ENCODE measurements at regions not wholly inside any gene's neighbourhood (a gene's known extent, or its start where the extent isn't known, plus 50 kb on each side); places are given as distances from the start of the nearest gene placed in this dataset.

GRCh38 chr11:44399968-44400367 lies 90.0 kb upstream of the ALX4 start:
- TF ChIP-seq CTCF (conservative IDR thresholded peaks at IDR 0.05 in 1 of 2, IDR thresholded peaks at IDR 0.05 in 1 of 2; ENCODE audit: low read depth in 1 of 2, low read length in 2 of 2) (no peak), EZH2 (IDR thresholded peaks at IDR 0.05; ENCODE audit: low read length, missing control alignments) (no peak)
- no peaks in the 10 kb centered on the region for H3K4me1 ChIP-seq (ENCODE audit: control insufficient read depth, extremely low read depth, insufficient read depth, low read length)

GRCh38 chr11:44400431-44400830 lies 90.5 kb upstream of the ALX4 start:
- H3K27ac ChIP-seq (ENCODE audit: insufficient read depth, low read length), result no peak overlapping the region
- H3K4me3 ChIP-seq (replicated peaks in 1 of 4; ENCODE audit: control extremely low read depth in 1 of 4, insufficient read depth in 1 of 4, low read depth in 3 of 4, low read length in 4 of 4), result no peak overlapping the region
- no peaks in the 10 kb centered on the region for H4K20me1 ChIP-seq (ENCODE audit: control insufficient read depth, extremely low read depth, insufficient read depth, low read length)
- no peaks in the 10 kb centered on the region for H3K36me3 ChIP-seq (ENCODE audit: control insufficient read depth, insufficient read depth, low read length)
- H3K27me3 ChIP-seq (ENCODE audit: control insufficient read depth, insufficient read depth, low read length), result no peaks in the 10 kb centered on the region
- no peaks in the 10 kb centered on the region for H3K79me2 ChIP-seq (ENCODE audit: control insufficient read depth, insufficient read depth, low read length)
- H3K9me3 ChIP-seq (ENCODE audit: control insufficient read depth, insufficient read depth, low read depth, low read length), result no peaks in the 10 kb centered on the region
- DNase-seq (ENCODE audit: low read depth in 2 of 2), result no peak
- H3K4me2 ChIP-seq (ENCODE audit: extremely low read depth, insufficient read depth, low read length), result no peak overlapping the region
- no peaks in the 10 kb centered on the region for H3K4me1 ChIP-seq (ENCODE audit: control insufficient read depth, extremely low read depth, insufficient read depth, low read length)
- no peak overlapping the region for H2AFZ ChIP-seq (ENCODE audit: low read length)
- TF ChIP-seq EZH2 (IDR thresholded peaks at IDR 0.05; ENCODE audit: low read length, missing control alignments) (no peak), CTCF (conservative IDR thresholded peaks at IDR 0.05 in 1 of 2, IDR thresholded peaks at IDR 0.05 in 1 of 2; ENCODE audit: low read depth in 1 of 2, low read length in 2 of 2) (no peak)
- no peak overlapping the region for H3K9ac ChIP-seq (ENCODE audit: insufficient read depth, low read length)

More at GRCh38 chr11:44399968-44400367, 90.0 kb upstream of the ALX4 start:
- Histone ChIP-seq H4K20me1 (ENCODE audit: control insufficient read depth, extremely low read depth, insufficient read depth, low read length) (no peaks in the 10 kb centered on the region), H3K4me3 (replicated peaks in 1 of 4; ENCODE audit: control extremely low read depth in 1 of 4, insufficient read depth in 1 of 4, low read depth in 3 of 4, low read length in 4 of 4) (no peak overlapping the region), H3K79me2 (ENCODE audit: control insufficient read depth, insufficient read depth, low read length) (no peaks in the 10 kb centered on the region), H3K36me3 (ENCODE audit: control insufficient read depth, insufficient read depth, low read length) (no peaks in the 10 kb centered on the region), H3K9ac (ENCODE audit: insufficient read depth, low read length) (no peak overlapping the region), H2AFZ (ENCODE audit: low read length) (no peak overlapping the region), H3K4me2 (ENCODE audit: extremely low read depth, insufficient read depth, low read length) (no peak overlapping the region), H3K9me3 (ENCODE audit: control insufficient read depth, insufficient read depth, low read depth, low read length) (no peaks in the 10 kb centered on the region), H3K27ac (ENCODE audit: insufficient read depth, low read length) (no peak overlapping the region), H3K27me3 (ENCODE audit: control insufficient read depth, insufficient read depth, low read length) (no peaks in the 10 kb centered on the region)
- no peak for DNase-seq (ENCODE audit: low read depth in 2 of 2)

DNA sequence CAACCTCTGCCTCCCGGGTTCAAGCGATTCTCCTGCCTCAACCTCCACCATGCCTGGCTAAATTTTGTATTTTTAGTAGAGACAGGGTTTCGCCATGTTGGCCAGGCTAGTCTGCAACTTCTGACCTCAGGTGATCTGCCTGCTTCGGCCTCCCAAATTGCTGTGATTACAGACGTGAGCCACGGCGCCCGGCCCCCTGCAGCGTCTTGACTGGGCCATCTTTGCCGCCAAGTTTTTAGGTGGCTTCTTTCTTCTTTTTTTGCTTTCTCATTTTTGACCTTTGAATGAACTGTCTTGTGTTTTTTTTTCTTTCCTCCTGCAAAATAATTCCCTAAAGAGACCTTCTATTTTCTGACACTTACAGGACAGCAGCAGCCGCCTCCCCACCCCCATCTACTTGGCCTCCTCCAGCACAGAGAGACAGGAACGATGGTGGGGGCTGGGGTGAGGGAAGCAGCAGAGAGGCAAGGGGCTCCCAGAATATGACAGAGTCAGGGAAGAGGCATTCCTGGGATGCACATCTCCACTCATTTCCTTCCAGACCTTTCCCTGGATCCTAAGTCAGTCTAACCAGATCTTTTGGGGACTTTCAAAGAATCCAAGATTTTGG lies 92.6 kb upstream of the ALX4 start:
- no peak for DNase-seq (ENCODE audit: low read depth in 2 of 2)
- no peak overlapping the region for H3K4me3 ChIP-seq (replicated peaks in 1 of 4; ENCODE audit: control extremely low read depth in 1 of 4, insufficient read depth in 1 of 4, low read depth in 3 of 4, low read length in 4 of 4)
- H3K36me3 ChIP-seq (ENCODE audit: control insufficient read depth, insufficient read depth, low read length), result no peaks in the 10 kb centered on the region
- TF ChIP-seq CTCF (conservative IDR thresholded peaks at IDR 0.05 in 1 of 2, IDR thresholded peaks at IDR 0.05 in 1 of 2; ENCODE audit: low read depth in 1 of 2, low read length in 2 of 2) (no peak), EZH2 (IDR thresholded peaks at IDR 0.05; ENCODE audit: low read length, missing control alignments) (no peak)
- H2AFZ ChIP-seq (ENCODE audit: low read length), result no peak overlapping the region
- no peak overlapping the region for H3K27ac ChIP-seq (ENCODE audit: insufficient read depth, low read length)
- no peak overlapping the region for H3K4me2 ChIP-seq (ENCODE audit: extremely low read depth, insufficient read depth, low read length)
- no peaks in the 10 kb centered on the region for H4K20me1 ChIP-seq (ENCODE audit: control insufficient read depth, extremely low read depth, insufficient read depth, low read length)
- H3K9ac ChIP-seq (ENCODE audit: insufficient read depth, low read length), result no peak overlapping the region
- H3K9me3 ChIP-seq (ENCODE audit: control insufficient read depth, insufficient read depth, low read depth, low read length), result no peaks in the 10 kb centered on the region
- no peaks in the 10 kb centered on the region for H3K79me2 ChIP-seq (ENCODE audit: control insufficient read depth, insufficient read depth, low read length)
- peaks cover 2% of the 10 kb centered on the region for H3K27me3 ChIP-seq (ENCODE audit: control insufficient read depth, insufficient read depth, low read length)
- no peaks in the 10 kb centered on the region for H3K4me1 ChIP-seq (ENCODE audit: control insufficient read depth, extremely low read depth, insufficient read depth, low read length)

Measured in fibroblast of lung (primary cell).